ENCODE measurements at regions not wholly inside any gene's neighbourhood (a gene's known extent, or its start where the extent isn't known, plus 50 kb on each side); places are given as distances from the start of the nearest gene placed in this dataset.

- H3K9me3 ChIP-seq = no peaks in the 10 kb centered on the region
- no peaks in the 10 kb centered on the region for H3K36me3 ChIP-seq
- no peak for DNase-seq (ENCODE audit: low spot score in 2 of 2)
- no peak for TF ChIP-seq EP300 (IDR thresholded peaks at IDR 0.05)
- TF ChIP-seq, protein P1, sequence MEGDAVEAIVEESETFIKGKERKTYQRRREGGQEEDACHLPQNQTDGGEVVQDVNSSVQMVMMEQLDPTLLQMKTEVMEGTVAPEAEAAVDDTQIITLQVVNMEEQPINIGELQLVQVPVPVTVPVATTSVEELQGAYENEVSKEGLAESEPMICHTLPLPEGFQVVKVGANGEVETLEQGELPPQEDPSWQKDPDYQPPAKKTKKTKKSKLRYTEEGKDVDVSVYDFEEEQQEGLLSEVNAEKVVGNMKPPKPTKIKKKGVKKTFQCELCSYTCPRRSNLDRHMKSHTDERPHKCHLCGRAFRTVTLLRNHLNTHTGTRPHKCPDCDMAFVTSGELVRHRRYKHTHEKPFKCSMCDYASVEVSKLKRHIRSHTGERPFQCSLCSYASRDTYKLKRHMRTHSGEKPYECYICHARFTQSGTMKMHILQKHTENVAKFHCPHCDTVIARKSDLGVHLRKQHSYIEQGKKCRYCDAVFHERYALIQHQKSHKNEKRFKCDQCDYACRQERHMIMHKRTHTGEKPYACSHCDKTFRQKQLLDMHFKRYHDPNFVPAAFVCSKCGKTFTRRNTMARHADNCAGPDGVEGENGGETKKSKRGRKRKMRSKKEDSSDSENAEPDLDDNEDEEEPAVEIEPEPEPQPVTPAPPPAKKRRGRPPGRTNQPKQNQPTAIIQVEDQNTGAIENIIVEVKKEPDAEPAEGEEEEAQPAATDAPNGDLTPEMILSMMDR (IDR thresholded peaks at IDR 0.05) = no peak
- no peak for TF ChIP-seq POLR2A (IDR thresholded peaks at IDR 0.05)
- H3K4me1 ChIP-seq = no peaks in the 10 kb centered on the region
- no peak overlapping the region for H3K27ac ChIP-seq
- no peaks in the 10 kb centered on the region for H3K27me3 ChIP-seq
- 92% methylated on average over 4 of the region's 4 CpGs for WGBS
- no peak overlapping the region for H3K4me3 ChIP-seq
These were observed 112.8 kb upstream of the PSMD7 start for GRCh38 chr16:74183601-74184360.

DNA sequence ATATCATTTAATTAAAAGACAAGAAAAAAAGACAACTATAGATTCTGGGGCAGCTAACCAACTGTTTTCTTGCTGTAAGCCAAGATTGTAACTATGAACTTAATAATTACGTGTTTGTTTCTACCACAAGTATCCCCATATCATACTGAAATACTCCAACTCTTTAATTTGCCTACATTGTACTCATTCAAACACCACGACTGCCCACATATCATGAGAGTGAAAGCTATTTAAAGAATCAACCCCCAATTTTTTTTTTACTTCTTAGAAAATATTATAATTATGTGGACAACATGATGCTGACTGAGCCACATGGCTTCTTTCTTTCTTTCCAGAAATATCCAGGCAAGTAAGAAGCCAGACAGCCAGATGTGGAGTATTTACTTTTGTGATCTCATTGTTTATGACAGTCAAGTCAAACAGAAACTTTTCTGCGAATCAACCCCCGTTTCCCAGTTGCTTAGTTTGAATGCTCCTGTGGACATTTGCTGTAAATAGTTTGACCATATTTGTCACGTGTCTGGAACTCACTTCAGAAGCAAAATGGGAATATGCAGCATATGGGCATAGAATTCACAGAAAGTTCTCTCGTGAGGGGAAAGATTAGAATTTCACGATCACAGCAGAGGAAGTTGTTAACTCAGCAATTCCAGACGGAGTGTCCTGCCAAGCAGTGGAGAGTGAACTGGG is 126.8 kb upstream of the PSMD7 start:
- Histone ChIP-seq H3K9me3 (no peaks in the 10 kb centered on the region), H3K36me3 (no peaks in the 10 kb centered on the region), H3K27me3 (no peaks in the 10 kb centered on the region), H3K4me1 (no peaks in the 10 kb centered on the region), H3K4me3 (peak overlapping the region; percentile 11), H3K27ac (no peak overlapping the region)
- TF ChIP-seq, protein P1 (IDR thresholded peaks at IDR 0.05) = no peak
- no peak for TF ChIP-seq POLR2AphosphoS5 (IDR thresholded peaks at IDR 0.05)
- no peak for TF ChIP-seq EP300 (IDR thresholded peaks at IDR 0.05)
- TF ChIP-seq POLR2A (IDR thresholded peaks at IDR 0.05) = no peak
- WGBS = 36% methylated on average over 8 of the region's 8 CpGs
- DNase-seq (ENCODE audit: low spot score in 2 of 2) = no peak

- Histone ChIP-seq H3K9me3 (no peaks in the 10 kb centered on the region), H3K27me3 (no peaks in the 10 kb centered on the region), H3K4me1 (no peaks in the 10 kb centered on the region), H3K4me3 (no peak overlapping the region), H3K36me3 (no peaks in the 10 kb centered on the region), H3K27ac (no peak overlapping the region)
- 83% methylated on average over 3 of the region's 3 CpGs for WGBS
- no peak for DNase-seq (ENCODE audit: low spot score in 2 of 2)
- TF ChIP-seq EP300 (IDR thresholded peaks at IDR 0.05) (no peak), POLR2A (IDR thresholded peaks at IDR 0.05) (no peak), POLR2AphosphoS5 (IDR thresholded peaks at IDR 0.05) (no peak)
- TF ChIP-seq, protein P1 (IDR thresholded peaks at IDR 0.05) = no peak
These were observed 127.5 kb upstream of the PSMD7 start for GRCh38 chr16:74169066-74169465.

DNA sequence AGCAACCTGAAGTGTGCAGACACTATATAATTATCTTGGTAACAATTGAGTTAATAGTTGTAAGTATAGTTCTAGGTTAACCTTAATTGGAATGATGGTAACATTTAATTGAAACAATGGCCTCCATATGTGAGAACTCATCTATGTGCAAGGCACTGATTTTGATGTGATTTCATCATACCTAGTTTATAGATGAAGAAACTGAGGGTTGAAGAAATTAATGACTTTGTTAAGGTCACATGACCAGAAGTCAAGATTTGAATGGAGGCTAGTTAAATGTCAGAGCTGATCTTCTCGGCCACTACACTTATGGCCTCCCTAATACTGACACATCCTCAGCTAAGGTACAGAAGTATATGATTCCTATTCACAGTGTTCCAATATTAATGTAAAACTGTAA is 128.2 kb upstream of the PSMD7 start:
- Histone ChIP-seq H3K36me3 (no peaks in the 10 kb centered on the region), H3K9me3 (no peaks in the 10 kb centered on the region), H3K4me3 (no peak overlapping the region), H3K27ac (no peak overlapping the region), H3K27me3 (no peaks in the 10 kb centered on the region), H3K4me1 (no peaks in the 10 kb centered on the region)
- WGBS = 87% methylated on average over 1 of the region's 1 CpG
- TF ChIP-seq POLR2AphosphoS5 (IDR thresholded peaks at IDR 0.05) = no peak
- no peak for TF ChIP-seq POLR2A (IDR thresholded peaks at IDR 0.05)
- TF ChIP-seq, protein P1 (IDR thresholded peaks at IDR 0.05) = no peak
- TF ChIP-seq EP300 (IDR thresholded peaks at IDR 0.05) = no peak
- DNase-seq (ENCODE audit: low spot score in 2 of 2) = no peak

DNA sequence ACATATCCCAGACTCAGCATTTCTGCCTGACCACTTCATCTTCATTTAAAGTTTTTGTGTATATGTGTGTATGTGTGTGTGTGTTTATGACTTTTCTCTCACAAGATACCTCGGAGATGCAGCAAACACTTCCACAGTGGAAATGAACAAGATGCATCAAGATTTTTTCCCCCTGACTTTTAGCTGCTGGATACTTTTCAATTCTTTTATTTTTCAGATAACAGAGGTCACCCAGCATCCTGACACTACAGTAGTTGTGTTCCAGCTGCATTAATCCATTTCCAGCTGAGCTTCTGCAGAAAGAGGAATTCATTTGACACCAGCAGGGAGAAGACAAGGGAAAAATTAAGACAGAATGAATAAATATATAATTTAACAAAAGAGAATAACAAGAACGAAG is 130.2 kb upstream of the PSMD7 start:
- no peak for DNase-seq (ENCODE audit: low spot score in 2 of 2)
- H3K36me3 ChIP-seq = no peaks in the 10 kb centered on the region
- H3K9me3 ChIP-seq = no peaks in the 10 kb centered on the region
- no peak overlapping the region for H3K4me3 ChIP-seq
- H3K4me1 ChIP-seq = no peaks in the 10 kb centered on the region
- no peak for TF ChIP-seq POLR2AphosphoS5 (IDR thresholded peaks at IDR 0.05)
- no peak for TF ChIP-seq POLR2A (IDR thresholded peaks at IDR 0.05)
- TF ChIP-seq, protein P1 (IDR thresholded peaks at IDR 0.05) = no peak
- no peak for TF ChIP-seq EP300 (IDR thresholded peaks at IDR 0.05)
- no peak overlapping the region for H3K27ac ChIP-seq
- 54% methylated on average over 2 of the region's 2 CpGs for WGBS
- H3K27me3 ChIP-seq = no peaks in the 10 kb centered on the region

Data from suprapubic skin (tissue), 4 donors.